OCI-LY1 (cell line): ENCODE measurements at regions not wholly inside any gene's neighbourhood (a gene's known extent, or its start where the extent isn't known, plus 50 kb on each side); places are given as distances from the start of the nearest gene placed in this dataset.

Source experiments
- CTCF ChIP-seq: fragments of 200-600 bp; sonication (generic), shearing (Covaris generic); IDR thresholded peaks from 2 replicates; pipeline ENCODE4 v1.5.1; 2017; ENCODE audit warnings: mild to moderate bottlenecking, antibody characterized with exemption, low read length, moderate library complexity, mixed read lengths
- EZH2 ChIP-seq: fragments of 200-600 bp; sonication (generic), shearing (Covaris generic); IDR thresholded peaks from 2 replicates; pipeline ENCODE4 v1.8.0; 2017; ENCODE audit warnings: borderline replicate concordance, mixed run types, mild to moderate bottlenecking, antibody characterized with exemption, low read length, moderate library complexity, mixed read lengths

- no peak for TF ChIP-seq CTCF
- TF ChIP-seq EZH2, result no peak
Measured at GRCh38 chr15:31897746-31898145, 132.6 kb upstream of the CHRNA7 start.
